ENCODE measurements at regions not wholly inside any gene's neighbourhood (a gene's known extent, or its start where the extent isn't known, plus 50 kb on each side); places are given as distances from the start of the nearest gene placed in this dataset.

GRCh38 chr2:120879431-120880295 is 144.0 kb downstream of the GLI2 start:
- TF ChIP-seq CTCF (IDR thresholded peaks at IDR 0.05) (peak in 1 of 4 experiments; percentile 4), POLR2A (IDR thresholded peaks at IDR 0.05) (no peak)
